ENCODE measurements at regions not wholly inside any gene's neighbourhood (a gene's known extent, or its start where the extent isn't known, plus 50 kb on each side); places are given as distances from the start of the nearest gene placed in this dataset.

GRCh38 chr1:172972258-172972657, 78.5 kb downstream of the TNFSF18 start:
- TF ChIP-seq POLR2AphosphoS5 (IDR thresholded peaks at IDR 0.05; ENCODE audit: low read depth) (no peak), GABPA (IDR thresholded peaks at IDR 0.05; ENCODE audit: low read depth) (no peak), SPI1 (IDR thresholded peaks at IDR 0.05; ENCODE audit: borderline replicate concordance, low read depth) (no peak)
- TF ChIP-seq, protein P1, sequence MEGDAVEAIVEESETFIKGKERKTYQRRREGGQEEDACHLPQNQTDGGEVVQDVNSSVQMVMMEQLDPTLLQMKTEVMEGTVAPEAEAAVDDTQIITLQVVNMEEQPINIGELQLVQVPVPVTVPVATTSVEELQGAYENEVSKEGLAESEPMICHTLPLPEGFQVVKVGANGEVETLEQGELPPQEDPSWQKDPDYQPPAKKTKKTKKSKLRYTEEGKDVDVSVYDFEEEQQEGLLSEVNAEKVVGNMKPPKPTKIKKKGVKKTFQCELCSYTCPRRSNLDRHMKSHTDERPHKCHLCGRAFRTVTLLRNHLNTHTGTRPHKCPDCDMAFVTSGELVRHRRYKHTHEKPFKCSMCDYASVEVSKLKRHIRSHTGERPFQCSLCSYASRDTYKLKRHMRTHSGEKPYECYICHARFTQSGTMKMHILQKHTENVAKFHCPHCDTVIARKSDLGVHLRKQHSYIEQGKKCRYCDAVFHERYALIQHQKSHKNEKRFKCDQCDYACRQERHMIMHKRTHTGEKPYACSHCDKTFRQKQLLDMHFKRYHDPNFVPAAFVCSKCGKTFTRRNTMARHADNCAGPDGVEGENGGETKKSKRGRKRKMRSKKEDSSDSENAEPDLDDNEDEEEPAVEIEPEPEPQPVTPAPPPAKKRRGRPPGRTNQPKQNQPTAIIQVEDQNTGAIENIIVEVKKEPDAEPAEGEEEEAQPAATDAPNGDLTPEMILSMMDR (IDR thresholded peaks at IDR 0.05; ENCODE audit: insufficient read depth, low read length) = no peak
- TF ChIP-seq, protein P2, sequence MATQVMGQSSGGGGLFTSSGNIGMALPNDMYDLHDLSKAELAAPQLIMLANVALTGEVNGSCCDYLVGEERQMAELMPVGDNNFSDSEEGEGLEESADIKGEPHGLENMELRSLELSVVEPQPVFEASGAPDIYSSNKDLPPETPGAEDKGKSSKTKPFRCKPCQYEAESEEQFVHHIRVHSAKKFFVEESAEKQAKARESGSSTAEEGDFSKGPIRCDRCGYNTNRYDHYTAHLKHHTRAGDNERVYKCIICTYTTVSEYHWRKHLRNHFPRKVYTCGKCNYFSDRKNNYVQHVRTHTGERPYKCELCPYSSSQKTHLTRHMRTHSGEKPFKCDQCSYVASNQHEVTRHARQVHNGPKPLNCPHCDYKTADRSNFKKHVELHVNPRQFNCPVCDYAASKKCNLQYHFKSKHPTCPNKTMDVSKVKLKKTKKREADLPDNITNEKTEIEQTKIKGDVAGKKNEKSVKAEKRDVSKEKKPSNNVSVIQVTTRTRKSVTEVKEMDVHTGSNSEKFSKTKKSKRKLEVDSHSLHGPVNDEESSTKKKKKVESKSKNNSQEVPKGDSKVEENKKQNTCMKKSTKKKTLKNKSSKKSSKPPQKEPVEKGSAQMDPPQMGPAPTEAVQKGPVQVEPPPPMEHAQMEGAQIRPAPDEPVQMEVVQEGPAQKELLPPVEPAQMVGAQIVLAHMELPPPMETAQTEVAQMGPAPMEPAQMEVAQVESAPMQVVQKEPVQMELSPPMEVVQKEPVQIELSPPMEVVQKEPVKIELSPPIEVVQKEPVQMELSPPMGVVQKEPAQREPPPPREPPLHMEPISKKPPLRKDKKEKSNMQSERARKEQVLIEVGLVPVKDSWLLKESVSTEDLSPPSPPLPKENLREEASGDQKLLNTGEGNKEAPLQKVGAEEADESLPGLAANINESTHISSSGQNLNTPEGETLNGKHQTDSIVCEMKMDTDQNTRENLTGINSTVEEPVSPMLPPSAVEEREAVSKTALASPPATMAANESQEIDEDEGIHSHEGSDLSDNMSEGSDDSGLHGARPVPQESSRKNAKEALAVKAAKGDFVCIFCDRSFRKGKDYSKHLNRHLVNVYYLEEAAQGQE (IDR thresholded peaks at IDR 0.05; ENCODE audit: insufficient replicate concordance, low read depth) = no peak
